Islet precursor cell (in vitro differentiated cells): ENCODE measurements at regions not wholly inside any gene's neighbourhood (a gene's known extent, or its start where the extent isn't known, plus 50 kb on each side); places are given as distances from the start of the nearest gene placed in this dataset.
A peak's percentile ranks its signal among the peaks of the same experiment; 100 is the strongest.

Experiments
- DNase-seq: peaks from one replicate; pipeline ENCODE4 v3.0.0-alpha.2; 2018

- DNase-seq, result peak; percentile 88
Observed at GRCh38 chr3:14273901-14274611, 95.4 kb downstream of the LSM3 start.

- DNase-seq, result peak; percentile 57
Observed at GRCh38 chr3:14274612-14274936, 96.0 kb downstream of the LSM3 start.

GRCh38 chr3:14274999-14275961 lies 96.7 kb downstream of the LSM3 start:
- peak; percentile 69 for DNase-seq

DNA sequence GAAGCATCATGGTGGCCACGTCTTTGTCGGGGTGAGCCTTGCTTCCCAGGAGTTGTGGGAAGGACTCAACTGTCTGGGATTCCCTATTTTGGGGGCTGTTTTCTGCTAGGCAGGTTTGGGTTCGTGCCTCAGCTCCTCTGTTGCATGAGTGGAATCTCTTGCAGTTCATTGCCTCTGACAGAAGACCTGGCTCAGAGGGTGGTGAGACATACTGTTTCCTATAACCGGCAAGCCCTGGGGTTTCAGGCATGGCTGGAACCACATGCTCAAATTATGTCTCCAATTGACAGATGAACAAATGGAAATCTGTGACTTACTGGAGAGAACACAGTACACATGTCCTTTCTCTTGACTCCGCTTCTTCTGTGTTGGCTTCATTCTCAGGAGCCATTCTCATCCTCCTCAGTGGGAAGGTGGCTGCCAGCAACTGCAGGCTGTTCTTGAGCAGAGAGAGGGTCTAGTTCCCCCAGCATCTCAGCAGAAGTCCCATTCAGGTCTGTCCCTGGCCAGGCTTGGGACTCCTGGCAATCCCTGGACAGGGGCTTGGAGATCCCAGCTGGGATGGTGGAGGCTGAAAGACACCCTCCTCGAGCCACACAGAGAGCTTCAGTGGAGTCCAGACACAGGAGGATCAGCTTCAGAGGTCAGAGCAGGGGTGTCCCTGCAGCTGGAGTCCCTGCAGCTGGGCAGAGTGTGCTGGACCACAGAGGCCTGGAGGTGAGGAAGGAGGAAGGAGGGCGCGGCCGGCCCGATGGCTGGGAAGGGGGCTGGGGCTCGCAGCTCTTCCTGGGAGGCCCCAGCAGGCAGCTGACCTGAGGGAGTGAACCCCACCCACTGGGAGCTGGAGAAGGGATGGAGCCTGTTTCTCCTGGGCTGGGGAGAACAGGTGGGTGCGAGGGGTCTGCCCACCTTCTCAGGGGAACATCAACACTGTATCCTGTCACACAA lies 97.6 kb downstream of the LSM3 start:
- DNase-seq, result peak; percentile 52

DNA sequence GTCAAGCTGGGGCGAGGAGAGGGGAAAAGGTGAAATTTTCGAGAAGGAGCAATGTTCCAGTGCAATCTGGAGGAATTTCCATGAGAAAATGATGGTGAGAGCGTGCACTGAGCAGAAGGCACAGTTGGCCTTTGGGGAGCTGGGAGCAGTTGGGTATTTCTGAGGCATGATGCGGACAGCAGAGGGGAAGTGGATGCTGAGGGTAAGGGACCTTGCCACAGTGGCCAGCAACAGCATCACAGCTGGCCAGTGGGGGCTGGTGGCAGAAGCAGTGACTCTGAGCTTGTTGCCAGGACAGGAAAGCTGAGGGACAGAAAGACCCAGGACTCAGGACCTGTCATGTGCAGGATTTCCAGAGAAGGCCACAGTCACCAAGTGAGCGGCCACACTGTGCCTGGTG lies 98.9 kb downstream of the LSM3 start:
- DNase-seq, result no peak

DNA sequence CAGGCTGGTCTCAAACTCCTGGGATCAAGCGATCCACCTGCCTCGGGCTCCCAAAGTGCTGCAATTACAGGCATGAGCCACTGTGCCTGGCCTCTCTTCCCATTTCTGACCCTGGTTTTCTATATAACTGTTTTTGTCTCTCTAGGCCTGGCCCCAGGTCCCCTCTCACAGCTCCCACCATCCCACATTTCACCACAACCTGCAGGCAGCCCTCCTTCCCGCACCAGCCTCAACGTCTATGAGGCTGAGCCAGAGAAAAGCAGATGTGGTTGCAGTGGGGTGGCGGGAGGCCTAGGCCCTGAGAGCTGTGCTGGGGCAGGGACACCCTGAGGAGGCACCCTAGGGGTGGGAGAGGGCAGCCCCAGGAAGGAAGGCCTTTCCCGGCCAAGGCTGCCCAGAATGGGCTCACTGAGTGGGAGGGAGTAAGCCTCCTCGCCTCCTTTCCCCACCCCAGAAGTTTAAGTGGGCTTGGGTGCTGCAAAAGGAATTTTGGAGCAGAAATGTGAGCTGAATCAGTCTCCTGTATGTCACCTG lies 99.7 kb downstream of the LSM3 start:
- no peak for DNase-seq

DNA sequence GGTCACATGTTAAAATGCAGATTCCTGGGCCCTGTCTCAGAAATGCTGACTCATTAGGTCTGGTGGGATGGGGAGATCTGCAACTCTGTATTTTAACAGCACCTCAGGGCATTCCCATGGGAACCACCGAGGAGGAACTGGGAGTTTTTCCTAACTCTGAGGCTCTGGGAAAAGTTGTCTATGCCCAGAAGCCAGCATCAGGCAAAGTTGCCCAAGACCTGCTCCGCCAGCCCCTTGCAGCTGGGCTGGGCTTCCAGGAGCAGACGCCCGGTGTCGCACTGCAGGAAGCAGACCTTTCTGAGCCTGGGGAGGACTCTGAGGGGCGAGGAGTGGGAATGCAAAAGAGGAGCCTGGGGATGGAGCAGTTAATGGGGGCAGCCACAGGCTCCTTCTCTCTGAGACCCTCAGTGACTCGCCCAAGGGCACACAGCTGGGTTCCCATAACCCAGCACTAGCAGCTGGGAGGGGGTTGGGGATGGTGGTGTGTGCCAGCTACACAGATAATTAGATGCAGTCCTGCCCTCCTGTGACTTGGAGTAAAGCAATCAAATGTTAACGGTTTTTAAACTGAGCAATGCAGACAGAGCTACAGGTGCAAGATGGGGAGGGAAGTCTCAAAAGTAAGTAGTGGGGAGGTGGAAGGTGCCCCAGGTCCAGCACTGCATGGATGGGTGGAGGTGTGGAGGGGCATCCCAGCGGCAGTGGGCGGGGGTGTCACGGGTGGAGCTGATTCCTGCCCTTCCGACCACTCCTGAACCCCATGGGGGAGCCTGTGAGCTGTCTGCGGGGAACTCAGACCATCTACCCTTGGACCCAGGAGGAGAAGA lies 100.4 kb downstream of the LSM3 start:
- DNase-seq, result peak; percentile 93

- no peak for DNase-seq
Observed at GRCh38 chr3:14279626-14280061, 101.0 kb downstream of the LSM3 start.

GRCh38 chr3:14280326-14280725 lies 101.7 kb downstream of the LSM3 start:
- DNase-seq, result peak; percentile 92

DNA sequence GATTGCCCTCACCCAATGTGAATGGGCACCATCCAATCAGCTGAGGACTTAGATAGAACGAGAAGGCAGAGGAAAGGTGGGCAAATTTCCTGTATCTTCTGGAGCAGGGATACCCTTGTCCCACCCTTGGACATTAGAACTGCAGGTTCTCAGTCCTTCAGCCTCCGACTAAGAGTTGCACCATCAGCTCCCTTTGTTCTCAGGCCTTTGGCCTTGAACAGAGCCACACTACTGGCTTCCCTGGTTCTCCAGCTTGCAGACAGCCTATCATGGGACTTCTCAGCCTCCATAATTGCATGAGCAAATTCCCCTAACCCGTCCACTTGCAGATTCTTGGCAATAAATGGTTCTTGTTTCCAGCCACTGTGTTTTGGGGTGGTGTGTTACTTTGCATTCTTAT lies 102.4 kb downstream of the LSM3 start:
- no peak for DNase-seq

- no peak for DNase-seq
Observed at GRCh38 chr3:14282001-14282705, 103.5 kb downstream of the LSM3 start.

- no peak for DNase-seq
Observed at GRCh38 chr3:14282706-14283075, 104.1 kb downstream of the LSM3 start.

DNA sequence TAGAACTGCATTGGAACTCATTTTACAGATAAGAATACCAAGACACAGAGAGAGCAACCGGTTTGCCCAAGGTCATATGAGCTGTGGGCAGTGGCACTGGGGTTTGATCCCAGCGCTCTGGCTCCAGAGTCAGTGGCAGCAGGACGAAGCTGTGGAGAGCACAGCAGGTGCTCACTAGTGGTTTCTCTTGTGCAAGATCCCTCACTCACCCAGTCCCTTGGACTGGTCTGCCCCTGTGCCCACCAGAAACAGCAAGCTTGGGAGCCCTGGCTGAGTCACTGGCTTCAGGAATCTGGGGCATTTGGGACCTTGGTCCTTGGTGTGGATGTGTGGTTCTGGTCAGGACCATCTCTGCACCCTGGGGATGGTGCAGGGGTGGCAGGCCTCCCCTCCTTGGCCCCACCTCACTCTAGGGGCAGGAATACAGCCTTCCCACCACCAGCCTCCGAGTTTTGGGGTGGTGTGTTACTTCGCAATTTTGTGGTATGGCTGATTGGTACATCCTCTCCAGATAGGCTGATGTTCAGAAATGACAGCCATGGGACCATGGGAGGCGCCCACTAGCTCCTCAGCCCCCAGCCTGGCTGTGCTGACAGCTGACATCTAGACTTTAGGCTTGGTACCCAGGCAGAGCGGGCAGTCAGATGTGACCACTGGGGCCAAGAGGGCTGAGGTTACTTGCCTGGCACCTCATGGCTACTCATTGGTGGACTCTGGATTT lies 104.6 kb downstream of the LSM3 start:
- no peak for DNase-seq

DNA sequence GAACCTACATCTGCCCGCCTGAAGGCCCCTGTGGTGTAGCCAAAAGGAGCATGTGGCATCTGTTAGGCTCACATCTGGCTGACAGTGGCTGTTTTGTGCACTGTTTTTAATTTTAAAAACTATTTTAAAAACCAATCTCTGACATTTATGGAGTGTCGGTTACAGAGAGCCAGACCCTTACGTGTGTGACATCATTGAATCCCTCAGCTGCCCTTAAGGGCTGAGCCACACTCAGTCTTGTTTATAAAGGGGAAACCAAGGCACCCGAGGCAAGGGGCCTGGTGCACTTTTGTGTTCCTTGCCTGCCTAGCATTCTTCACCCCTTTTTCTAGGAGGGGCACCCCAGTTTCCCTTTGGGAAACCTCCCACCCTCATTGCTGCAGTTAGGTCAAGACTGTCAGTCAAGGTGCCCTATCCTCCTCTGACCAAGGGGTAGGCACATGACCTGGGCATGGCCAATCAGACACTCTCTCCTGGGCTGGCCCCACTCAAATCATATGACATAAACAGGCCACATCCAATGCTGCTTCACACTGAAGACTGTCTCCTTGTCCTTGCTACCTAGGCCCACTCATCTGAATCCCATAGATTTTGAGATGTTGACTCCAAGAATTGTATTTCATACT lies 105.3 kb downstream of the LSM3 start:
- no peak for DNase-seq

DNA sequence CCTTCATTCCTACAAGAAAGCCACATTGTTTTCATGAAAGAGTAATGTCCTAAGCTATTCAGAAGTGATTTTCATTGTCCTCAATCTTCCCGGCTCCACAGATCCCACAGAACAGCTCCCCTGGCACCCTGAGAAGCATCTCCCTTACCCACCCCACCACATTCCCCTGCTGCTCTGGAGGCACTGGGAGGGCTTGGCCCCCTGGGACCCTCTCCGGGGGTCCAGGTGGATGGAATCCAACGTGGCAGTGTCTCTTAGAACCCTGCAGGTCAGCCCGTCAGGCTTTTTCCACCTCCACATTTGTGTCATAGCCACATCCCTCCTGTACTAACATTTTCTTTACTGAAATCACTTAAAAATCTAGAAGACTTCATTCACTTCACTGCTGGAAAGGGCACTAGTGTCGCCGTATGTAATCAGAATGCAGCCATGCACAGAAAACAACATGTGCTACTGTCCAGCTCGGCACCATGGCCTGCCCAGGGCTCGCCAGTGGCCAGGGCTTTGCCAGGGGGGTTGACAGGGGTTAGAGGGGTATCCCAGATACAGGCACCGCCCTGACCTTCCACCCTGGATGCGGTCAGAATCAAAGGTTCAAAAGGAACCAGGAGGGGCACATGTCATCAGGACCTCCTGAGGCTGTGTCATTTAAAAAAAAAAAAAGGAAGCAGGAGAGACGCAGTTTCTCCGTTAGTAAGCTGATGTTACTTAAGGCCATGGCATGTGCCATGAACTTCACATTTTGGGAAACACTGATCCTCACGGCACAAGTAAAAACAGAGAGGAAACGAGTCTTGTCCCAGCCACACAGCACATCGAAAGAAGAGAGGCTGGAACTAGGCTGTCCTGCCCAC lies 106.3 kb downstream of the LSM3 start:
- DNase-seq, result no peak

- no peak for DNase-seq
Observed at GRCh38 chr3:14285548-14285925, 106.9 kb downstream of the LSM3 start.

DNA sequence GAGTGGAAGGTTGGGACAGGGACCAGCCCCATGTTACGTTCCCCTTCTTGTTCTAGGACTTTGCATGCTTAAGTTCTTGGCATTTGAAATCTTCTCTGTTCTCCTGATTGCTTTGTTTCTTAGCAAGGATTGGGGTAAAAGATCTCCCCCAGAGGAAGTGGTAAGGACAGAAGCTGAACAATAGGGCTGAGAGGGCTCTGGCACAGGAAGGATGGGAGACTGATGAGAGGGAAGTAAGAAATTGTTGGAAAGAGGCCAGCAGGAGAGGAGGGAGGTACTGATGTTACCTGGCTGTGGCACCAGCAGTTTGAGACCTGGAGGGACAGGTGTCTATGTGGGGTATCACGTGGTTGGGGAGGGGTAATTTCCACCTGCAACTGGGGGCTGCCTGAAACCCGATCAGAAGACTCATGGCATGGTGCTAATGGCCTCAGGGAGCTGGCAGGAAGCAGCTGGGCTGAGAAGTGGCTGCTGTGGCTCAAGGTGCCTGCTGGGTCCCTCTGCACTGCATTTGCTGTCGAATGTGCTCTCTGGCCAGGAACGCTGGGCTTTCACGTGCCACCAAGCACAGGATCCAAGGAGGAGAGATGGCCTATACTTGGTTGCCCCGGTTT lies 108.4 kb downstream of the LSM3 start:
- no peak for DNase-seq

DNA sequence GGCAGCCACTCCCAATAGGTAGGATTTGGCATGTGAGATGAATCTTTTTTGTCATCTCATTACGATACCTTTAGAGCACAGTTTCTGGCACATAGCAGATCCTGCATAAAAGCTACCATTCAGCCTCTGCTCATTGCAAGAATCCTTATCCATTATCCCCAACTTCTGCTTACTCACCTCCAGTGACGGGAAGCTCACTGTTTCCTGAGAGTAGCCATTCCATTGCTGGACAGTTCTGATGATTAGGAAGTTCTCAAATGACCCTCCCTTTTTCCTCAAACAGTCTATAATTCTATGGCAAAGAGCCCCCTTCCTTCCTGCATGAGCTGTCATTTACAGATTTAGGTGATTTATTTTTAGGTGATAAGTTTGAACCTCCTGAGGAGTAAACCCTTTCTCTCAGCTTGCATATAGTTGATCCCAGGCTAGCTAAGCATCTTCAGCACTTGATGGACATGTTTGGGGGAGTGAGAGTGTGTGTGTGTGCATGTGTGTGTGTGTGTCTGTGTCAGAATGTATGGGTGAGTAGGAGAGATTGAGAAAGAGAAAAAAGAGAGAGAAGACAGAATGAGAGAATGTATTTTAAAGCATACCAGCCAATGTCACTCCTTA lies 109.7 kb downstream of the LSM3 start:
- DNase-seq, result no peak
